ENCODE measurements at regions not wholly inside any gene's neighbourhood (a gene's known extent, or its start where the extent isn't known, plus 50 kb on each side); places are given as distances from the start of the nearest gene placed in this dataset.

DNA sequence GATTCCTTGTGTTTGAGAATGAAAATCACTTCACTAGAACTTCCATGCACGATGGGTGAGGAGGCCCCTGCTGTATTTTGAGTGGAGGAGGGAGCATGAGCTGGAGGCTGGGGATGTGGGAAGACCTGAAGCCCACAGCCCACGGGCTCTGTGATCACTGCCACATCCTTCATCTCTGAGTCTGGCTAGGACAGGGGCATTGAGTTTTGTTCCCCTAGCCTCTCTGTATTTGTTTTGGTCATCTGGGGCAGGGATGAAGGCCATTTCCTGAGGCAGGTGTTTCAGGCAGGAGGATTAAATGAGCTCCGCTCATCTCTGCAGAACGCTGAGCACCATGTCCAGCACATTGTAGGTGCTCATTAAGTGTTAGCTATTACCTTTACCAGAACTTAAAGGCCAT lies 293.6 kb downstream of the GLRX3 start:
- H3K27me3 Mint-ChIP-seq, result peaks cover 7% of the 10 kb centered on the region
- H3K27ac Mint-ChIP-seq, result no peak overlapping the region
- peaks cover 2% of the 10 kb centered on the region for H3K4me1 Mint-ChIP-seq
- H3K4me3 Mint-ChIP-seq, result no peak overlapping the region
- DNase-seq, result no peak
- H3K9me3 ChIP-seq (ENCODE audit: control insufficient read depth, low read length, poor library complexity, severe bottlenecking), result no peaks in the 10 kb centered on the region
- H3K36me3 Mint-ChIP-seq (ENCODE audit: low read depth), result peaks cover 3% of the 10 kb centered on the region
- ATAC-seq, result no peak

DNA sequence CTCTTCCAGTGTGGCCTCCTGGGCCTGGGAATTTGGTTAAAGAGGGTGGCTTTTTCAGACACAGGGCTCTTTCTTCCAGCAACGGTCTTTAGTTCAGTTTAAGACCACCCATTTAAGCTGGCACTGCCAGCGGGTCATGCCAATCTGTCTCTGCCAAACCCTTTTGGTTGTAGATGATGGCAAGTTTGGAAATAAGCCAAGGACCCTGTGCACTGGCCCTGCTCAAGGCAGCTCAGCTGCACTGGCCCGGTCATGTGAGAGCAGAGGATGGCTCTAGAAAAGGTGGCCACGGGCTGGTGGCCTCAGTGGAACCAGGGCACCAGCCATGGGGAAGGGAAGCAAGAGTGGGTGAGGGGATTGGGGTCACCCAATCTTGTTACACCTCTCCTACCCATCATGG lies 294.1 kb downstream of the GLRX3 start:
- H3K27me3 Mint-ChIP-seq, result peaks cover 7% of the 10 kb centered on the region
- no peaks in the 10 kb centered on the region for H3K9me3 ChIP-seq (ENCODE audit: control insufficient read depth, low read length, poor library complexity, severe bottlenecking)
- DNase-seq (no peak), ATAC-seq (no peak)
- H3K27ac Mint-ChIP-seq, result no peak overlapping the region
- H3K4me1 Mint-ChIP-seq, result peaks cover 2% of the 10 kb centered on the region
- peaks cover 3% of the 10 kb centered on the region for H3K36me3 Mint-ChIP-seq (ENCODE audit: low read depth)
- no peak overlapping the region for H3K4me3 Mint-ChIP-seq

DNA sequence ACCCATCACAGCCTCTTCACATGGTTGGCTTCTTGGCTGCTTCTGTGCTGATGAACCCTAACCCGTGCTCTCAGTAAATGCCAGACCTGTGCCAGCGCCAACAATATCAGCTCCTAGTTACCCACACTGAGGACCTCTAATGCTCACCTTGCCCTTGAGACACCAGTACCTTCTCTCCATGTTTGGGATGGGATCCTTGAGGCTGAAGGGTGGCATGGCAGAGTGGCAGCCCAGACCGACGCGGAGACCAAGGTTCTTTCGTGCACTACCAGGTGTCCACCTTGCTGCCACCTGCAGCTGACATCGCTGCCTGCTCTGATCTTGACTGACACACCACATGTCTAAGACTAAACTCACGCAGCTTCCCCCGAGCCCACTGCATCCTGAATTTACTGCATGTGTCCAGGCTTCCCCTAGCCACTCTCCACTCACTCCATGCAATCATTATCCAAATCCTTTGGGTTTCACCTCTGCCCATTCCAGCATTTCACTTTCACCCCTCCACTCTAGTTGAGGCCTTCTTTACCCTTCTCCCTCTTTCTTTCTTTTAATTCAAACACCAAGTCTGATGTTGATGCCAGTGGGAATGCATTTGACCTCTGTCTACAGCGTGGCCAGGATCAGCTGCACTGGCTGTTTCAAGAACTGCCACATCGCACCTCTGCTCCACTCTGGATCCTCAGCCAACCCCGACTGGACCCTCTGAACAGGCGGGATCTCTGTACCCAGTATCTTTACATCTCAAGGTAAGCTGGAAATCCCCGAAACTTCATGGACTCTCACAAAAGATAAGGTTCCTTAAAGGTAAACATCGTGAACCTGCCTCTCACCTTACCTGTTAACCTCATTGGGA lies 294.9 kb downstream of the GLRX3 start:
- Mint-ChIP-seq H3K4me1 (no peaks in the 10 kb centered on the region), H3K4me3 (no peak overlapping the region), H3K27ac (no peak overlapping the region), H3K36me3 (ENCODE audit: low read depth) (peaks cover 3% of the 10 kb centered on the region), H3K27me3 (peaks cover 7% of the 10 kb centered on the region)
- DNase-seq (no peak), ATAC-seq (no peak)
- H3K9me3 ChIP-seq (ENCODE audit: control insufficient read depth, low read length, poor library complexity, severe bottlenecking), result no peaks in the 10 kb centered on the region

DNA sequence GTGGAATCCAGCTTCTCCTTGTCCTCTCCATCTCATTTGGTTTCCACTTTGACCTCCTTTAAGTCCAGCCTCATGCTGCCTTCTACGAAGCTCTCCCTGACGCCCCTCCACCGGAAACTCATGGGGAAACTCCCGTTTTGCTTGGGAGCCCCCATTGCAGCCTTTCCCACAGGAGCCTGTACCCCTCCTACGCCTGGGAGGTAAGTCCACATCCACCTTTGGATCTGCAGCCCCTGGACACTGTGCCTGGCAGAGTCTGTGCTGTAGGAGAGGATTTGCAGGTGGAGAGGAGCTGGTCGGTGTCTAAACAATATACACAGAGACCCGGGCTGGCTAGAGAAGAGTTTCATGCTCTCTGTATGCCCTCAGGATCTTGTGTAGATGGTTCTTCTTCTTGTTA lies 296.1 kb downstream of the GLRX3 start:
- Mint-ChIP-seq H3K4me3 (no peak overlapping the region), H3K27ac (no peak overlapping the region)
- no peak for ATAC-seq

DNA sequence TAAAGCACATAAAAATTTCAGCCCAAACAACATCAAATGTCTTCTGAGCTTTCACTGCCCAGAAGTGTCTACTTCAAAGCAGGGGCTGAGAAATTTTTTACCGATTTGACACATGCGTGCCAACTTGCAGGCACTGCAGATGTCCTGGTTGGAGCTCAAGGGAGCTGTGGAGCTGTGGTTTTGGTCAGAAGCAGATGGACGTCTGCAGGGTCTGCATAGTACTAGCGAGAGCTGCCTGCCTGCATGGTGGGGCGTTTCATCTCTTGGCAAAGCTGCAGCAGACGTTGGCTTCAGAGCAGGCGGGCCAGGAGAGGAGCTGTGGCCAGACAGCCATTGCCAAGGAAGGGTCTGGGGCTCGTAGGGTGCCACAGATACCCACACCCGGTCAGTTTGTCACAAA lies 296.7 kb downstream of the GLRX3 start:
- H3K9me3 ChIP-seq (ENCODE audit: control insufficient read depth, low read length, poor library complexity, severe bottlenecking), result no peaks in the 10 kb centered on the region
- Mint-ChIP-seq H3K4me1 (no peaks in the 10 kb centered on the region), H3K27me3 (no peaks in the 10 kb centered on the region), H3K4me3 (no peak overlapping the region), H3K36me3 (ENCODE audit: low read depth) (peaks cover 3% of the 10 kb centered on the region), H3K27ac (no peak overlapping the region)
- DNase-seq (no peak), ATAC-seq (no peak)

More for the DNA sequence above, 296.1 kb downstream of the GLRX3 start:
- Mint-ChIP-seq H3K27me3 (no peaks in the 10 kb centered on the region), H3K36me3 (ENCODE audit: low read depth) (peaks cover 3% of the 10 kb centered on the region), H3K4me1 (no peaks in the 10 kb centered on the region)
- no peaks in the 10 kb centered on the region for H3K9me3 ChIP-seq (ENCODE audit: control insufficient read depth, low read length, poor library complexity, severe bottlenecking)
- no peak for DNase-seq

DNA sequence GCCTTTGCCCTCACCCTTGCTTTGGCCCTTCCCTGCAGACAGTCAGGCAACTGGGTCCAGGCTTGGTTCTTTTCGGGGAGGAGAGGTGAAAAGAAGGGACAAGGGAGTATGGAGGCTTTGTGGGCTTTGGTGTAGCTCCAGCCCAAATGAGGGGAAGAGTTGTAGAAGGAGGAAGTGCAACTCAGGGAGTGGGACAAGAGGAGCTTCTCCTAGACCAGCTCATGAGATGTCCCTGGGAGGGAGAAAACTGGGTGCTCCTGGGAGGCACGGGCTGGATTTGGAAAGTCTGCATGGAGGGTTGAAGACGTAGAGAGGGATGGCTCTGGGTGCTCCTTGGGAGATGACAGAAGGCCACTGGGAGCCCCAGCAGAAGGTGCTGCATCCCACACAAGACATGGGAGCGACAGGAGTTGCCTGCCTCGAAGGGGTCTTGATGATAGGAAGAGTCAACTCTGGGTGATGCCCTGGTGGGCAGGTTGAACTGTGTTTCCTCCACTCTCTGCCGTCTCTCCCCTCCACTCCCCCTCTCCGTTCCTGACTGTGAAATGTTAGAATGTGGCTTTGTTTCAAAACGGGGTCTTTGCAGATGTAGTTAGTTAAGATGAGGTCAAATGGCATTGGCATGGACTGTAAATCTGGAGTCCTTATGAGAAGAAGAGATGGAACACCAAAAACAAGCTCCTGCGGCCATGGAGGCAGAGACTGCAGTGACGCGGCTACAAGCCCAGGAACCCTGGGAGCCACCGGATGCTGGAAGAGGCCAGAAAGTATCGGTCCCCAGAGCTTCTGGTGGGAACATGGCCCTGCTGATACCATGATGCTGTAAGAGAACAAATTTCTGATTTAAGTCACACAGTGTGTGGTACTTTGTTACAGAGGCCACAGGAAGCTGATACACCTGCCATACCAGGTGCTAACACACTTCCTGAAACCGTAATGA lies 298.5 kb downstream of the GLRX3 start:
- H3K4me3 Mint-ChIP-seq, result no peak overlapping the region
- no peak overlapping the region for H3K27ac Mint-ChIP-seq
- H3K36me3 Mint-ChIP-seq (ENCODE audit: low read depth), result peaks cover 3% of the 10 kb centered on the region
- no peaks in the 10 kb centered on the region for H3K27me3 Mint-ChIP-seq
- no peaks in the 10 kb centered on the region for H3K4me1 Mint-ChIP-seq
- H3K9me3 ChIP-seq (ENCODE audit: control insufficient read depth, low read length, poor library complexity, severe bottlenecking), result no peaks in the 10 kb centered on the region
- ATAC-seq (no peak), DNase-seq (no peak)

DNA sequence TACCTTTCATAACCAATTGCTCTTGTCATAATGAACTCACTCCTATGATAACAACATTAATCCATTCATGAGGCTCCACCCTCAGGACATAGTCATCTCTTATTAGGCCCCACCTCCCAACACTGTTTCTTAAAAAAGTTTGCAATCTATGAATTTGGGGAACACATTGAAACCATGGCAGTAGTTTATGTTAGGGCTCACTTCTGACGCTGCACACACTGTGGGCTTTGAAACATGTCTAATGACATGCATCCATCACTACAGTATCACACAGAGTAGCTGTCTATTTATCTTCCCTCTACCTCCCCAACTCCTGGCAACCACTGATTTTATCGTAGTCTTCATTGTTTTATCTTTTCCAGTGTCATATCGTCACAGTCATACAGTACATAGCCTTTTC lies 299.8 kb downstream of the GLRX3 start:
- no peak for ATAC-seq
- Mint-ChIP-seq H3K4me3 (no peak overlapping the region), H3K4me1 (no peaks in the 10 kb centered on the region), H3K27me3 (no peaks in the 10 kb centered on the region), H3K36me3 (ENCODE audit: low read depth) (peaks cover 3% of the 10 kb centered on the region), H3K27ac (no peak overlapping the region)
- H3K9me3 ChIP-seq (ENCODE audit: control insufficient read depth, low read length, poor library complexity, severe bottlenecking), result no peaks in the 10 kb centered on the region
- DNase-seq, result no peak

DNA sequence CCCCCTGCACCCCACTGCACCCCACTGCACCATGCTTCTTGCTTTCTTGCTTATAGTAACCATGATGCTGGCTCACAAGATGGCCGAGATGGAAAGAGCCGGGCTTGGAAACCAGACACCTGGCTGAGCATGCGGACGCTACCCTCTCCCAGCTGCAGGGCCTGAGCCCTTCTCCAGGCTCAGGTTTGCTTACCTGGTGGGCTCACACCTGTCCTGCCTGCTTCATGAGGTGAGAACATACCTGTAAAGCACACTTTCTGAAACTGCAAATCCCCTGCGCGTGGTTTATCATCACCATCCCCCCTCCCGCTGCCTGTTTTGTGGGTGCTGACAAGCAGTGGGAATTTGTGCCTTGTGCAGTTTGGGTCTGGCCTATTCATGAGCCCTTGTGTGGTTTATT lies 302.7 kb downstream of the GLRX3 start:
- no peak overlapping the region for H3K27ac Mint-ChIP-seq
- H3K4me3 Mint-ChIP-seq, result no peak overlapping the region
- H3K4me1 Mint-ChIP-seq, result no peaks in the 10 kb centered on the region
- H3K27me3 Mint-ChIP-seq, result peaks cover 6% of the 10 kb centered on the region
- H3K9me3 ChIP-seq (ENCODE audit: control insufficient read depth, low read length, poor library complexity, severe bottlenecking), result no peaks in the 10 kb centered on the region
- H3K36me3 Mint-ChIP-seq (ENCODE audit: low read depth), result no peaks in the 10 kb centered on the region
- DNase-seq (no peak), ATAC-seq (no peak)

DNA sequence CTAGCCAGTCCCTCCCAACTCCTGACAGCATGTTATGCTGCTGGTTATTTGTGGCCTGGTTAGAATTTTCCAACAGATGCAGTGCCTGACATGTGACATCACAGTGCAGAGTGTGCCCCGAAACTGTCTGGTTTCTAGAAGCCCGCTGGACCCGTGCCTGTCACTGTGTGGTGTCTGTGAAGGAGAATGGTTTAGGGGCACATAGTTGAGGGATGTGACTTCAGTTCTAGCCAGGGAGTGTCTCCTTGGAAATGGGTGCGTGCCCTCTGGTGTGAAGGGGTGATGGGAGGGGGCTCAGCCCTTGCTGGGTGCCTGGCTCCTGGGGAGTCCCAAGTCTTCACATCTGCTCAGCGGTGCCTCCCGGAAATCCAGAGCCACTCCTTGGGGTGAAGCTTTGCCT lies 303.6 kb downstream of the GLRX3 start:
- Mint-ChIP-seq H3K27ac (no peak overlapping the region), H3K36me3 (ENCODE audit: low read depth) (no peaks in the 10 kb centered on the region), H3K27me3 (peaks cover 6% of the 10 kb centered on the region), H3K4me1 (no peaks in the 10 kb centered on the region), H3K4me3 (no peak overlapping the region)
- DNase-seq, result no peak
- no peak for ATAC-seq
- H3K9me3 ChIP-seq (ENCODE audit: control insufficient read depth, low read length, poor library complexity, severe bottlenecking), result no peaks in the 10 kb centered on the region

DNA sequence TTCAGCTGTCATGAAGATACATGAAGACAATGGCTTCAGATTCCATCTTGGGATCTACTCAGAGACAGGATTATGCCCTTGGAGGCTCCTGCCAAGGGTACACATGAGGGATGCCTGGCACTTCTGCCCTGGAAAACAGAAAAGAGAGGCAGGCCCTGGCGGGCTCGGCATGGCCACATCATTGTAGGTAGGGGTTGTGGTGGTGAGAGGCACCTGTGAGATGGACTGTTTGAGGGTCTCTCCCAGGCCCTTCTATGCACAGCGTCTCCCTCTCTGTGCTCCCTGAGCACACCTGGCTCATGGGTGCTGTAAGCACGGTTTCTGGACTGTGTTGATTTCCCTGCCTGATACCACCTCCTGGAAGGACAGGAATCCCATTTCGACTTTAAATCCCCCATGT lies 304.3 kb downstream of the GLRX3 start:
- no peak overlapping the region for H3K27ac Mint-ChIP-seq
- H3K4me3 Mint-ChIP-seq, result no peak overlapping the region
- DNase-seq, result no peak
- H3K27me3 Mint-ChIP-seq, result peaks cover 6% of the 10 kb centered on the region
- H3K4me1 Mint-ChIP-seq, result no peaks in the 10 kb centered on the region
- no peaks in the 10 kb centered on the region for H3K36me3 Mint-ChIP-seq (ENCODE audit: low read depth)
- ATAC-seq, result no peak
- H3K9me3 ChIP-seq (ENCODE audit: control insufficient read depth, low read length, poor library complexity, severe bottlenecking), result no peaks in the 10 kb centered on the region

DNA sequence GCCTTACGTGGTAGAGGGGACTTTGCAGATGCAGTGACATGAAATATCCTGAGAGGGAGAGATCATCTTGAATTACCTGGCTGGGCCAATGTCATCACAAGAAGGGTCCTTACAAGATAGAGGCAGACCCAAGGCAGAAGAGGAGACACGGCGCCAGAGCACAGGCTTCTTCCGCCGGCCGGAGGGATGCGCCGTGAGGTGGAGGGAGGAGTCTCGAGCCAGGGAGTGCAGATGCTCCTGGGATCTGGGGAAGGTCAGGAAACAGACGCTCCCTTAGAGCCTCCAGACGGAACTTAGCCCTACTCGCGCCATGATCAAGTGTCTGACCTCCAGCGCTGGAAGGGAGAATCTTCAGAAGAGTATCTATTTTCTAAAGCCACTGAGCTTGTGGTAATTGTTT lies 304.8 kb downstream of the GLRX3 start:
- H3K4me1 Mint-ChIP-seq, result no peaks in the 10 kb centered on the region

DNA sequence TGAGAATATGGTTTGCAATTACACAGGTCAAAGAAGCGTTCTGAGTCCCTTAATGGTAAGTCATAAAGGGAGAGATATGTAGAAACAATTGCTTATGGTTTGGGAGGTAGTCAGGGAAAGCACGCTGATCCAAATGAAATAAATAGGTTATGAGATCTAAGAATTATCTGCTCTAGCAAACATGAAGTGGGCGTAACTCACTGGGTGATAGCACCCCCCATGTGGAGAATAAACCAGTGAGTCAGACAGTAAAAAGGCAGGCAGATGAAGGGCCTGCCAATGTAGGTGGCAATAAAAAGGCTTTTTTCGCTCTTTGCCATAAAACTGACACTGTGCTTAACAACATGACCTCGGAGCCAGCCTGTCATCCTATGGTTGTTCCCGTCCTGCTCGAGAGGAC lies 306.9 kb downstream of the GLRX3 start:
- ATAC-seq (no peak), DNase-seq (no peak)
- Mint-ChIP-seq H3K27me3 (peaks cover 6% of the 10 kb centered on the region), H3K27ac (no peak overlapping the region), H3K4me1 (no peaks in the 10 kb centered on the region), H3K4me3 (no peak overlapping the region), H3K36me3 (ENCODE audit: low read depth) (no peaks in the 10 kb centered on the region)
- no peaks in the 10 kb centered on the region for H3K9me3 ChIP-seq (ENCODE audit: control insufficient read depth, low read length, poor library complexity, severe bottlenecking)

More for the DNA sequence above, 304.8 kb downstream of the GLRX3 start:
- ATAC-seq (no peak), DNase-seq (no peak)
- H3K4me3 Mint-ChIP-seq, result no peak overlapping the region
- H3K36me3 Mint-ChIP-seq (ENCODE audit: low read depth), result no peaks in the 10 kb centered on the region
- H3K27me3 Mint-ChIP-seq, result peaks cover 6% of the 10 kb centered on the region
- no peaks in the 10 kb centered on the region for H3K9me3 ChIP-seq (ENCODE audit: control insufficient read depth, low read length, poor library complexity, severe bottlenecking)
- H3K27ac Mint-ChIP-seq, result no peak overlapping the region

DNA sequence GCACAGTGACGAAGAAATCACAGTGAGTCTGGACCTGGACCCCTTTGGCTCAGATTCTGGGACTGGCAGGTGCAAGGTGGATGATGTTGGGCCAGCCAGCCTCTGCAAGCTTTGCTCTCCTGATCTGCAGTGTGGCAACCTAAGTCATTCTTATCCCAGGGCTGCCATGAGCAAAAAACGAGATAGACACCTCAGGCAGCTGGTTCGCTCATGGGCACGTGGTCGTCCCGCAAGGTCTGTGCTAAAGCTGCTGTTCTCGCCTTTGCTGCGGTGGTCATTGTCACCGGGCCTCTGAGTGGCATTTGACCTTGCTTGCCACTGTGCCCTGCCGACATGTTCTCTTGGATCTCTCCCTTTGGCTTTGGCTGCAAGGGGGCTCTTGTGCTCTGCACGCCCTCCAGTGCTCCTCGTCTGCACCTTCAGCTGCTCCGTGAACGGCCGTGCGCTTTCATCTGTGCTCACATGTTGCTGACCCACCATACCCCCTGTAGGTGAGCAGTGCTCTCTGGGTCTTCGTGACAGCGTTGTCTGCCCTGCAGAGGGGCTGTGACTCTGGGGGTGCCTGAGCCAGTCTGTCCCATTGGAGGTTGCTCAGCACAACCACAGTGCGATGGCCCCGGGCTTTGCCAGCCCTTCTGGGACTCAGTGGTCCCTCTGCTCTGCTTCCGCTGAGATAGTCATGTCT lies 317.0 kb downstream of the GLRX3 start:
- Mint-ChIP-seq H3K36me3 (ENCODE audit: low read depth) (no peaks in the 10 kb centered on the region), H3K4me1 (no peaks in the 10 kb centered on the region), H3K4me3 (no peak overlapping the region), H3K27ac (no peak overlapping the region), H3K27me3 (peaks cover 16% of the 10 kb centered on the region)
- H3K9me3 ChIP-seq (ENCODE audit: control insufficient read depth, low read length, poor library complexity, severe bottlenecking), result no peaks in the 10 kb centered on the region
- DNase-seq, result no peak
- no peak for ATAC-seq

Measured in T-helper 17 cell (primary cell).